Ovary (tissue), 7 donors: ENCODE measurements at regions not wholly inside any gene's neighbourhood (a gene's known extent, or its start where the extent isn't known, plus 50 kb on each side); places are given as distances from the start of the nearest gene placed in this dataset.

Experiments used
- DNase-seq, 5 donors: peaks; one replicate each; pipeline ENCODE4 v3.0.0-alpha.2; 2019 to 2020
- H3K27ac ChIP-seq, 2 donors: fragments of 200-600 bp; one replicate each; pipeline versions ENCODE4 v1.5.1 to v1.8.0; 2019 to 2022
- H3K27me3 ChIP-seq: fragments of 200-600 bp; one replicate; pipeline ENCODE4 v1.8.0; 2022
- H3K36me3 ChIP-seq: fragments of 200-600 bp; sonication (generic); one replicate; pipeline ENCODE4 v1.5.1; 2019
- H3K4me1 ChIP-seq: one replicate; pipeline ENCODE4 v1.8.1; 2013; ENCODE audit warnings: mild to moderate bottlenecking, moderate library complexity; ENCODE audit not compliant: insufficient read depth
- H3K4me3 ChIP-seq: fragments of 200-600 bp; sonication (generic); one replicate; pipeline ENCODE4 v1.5.1; 2017
- H3K9me3 ChIP-seq, 2 donors: fragments of 200-600 bp in 1 of 2; sonication (generic) in 1 of 2; one replicate each; pipeline versions ENCODE4 v1.5.1 to v1.8.1; 2013 to 2019; ENCODE audit warnings: mild to moderate bottlenecking in 1 of 2, moderate library complexity in 1 of 2
- EP300 ChIP-seq: sonication (generic); formaldehyde crosslinking; IDR thresholded peaks from one replicate; pipeline ENCODE4 v1.6.1; 2017; ENCODE audit warnings: antibody characterized with exemption
- POLR2A ChIP-seq: fragments of 450-650 bp; IDR thresholded peaks from one replicate; pipeline ENCODE4 v1.6.1; 2017; ENCODE audit warnings: antibody characterized with exemption, mild to moderate bottlenecking, moderate library complexity
- whole genome bisulfite sequencing, 3 donors: extraction: QIAGEN DNeasy Blood & Tissue Kit in 1 of 3; methylation state at CpG; one replicate each; pipeline versions ENCODE4 v1.1.5 to v1.1.7; 2013 to 2017; 5-methylcytosine and 5-hydroxymethylcytosine counted together
- intact Hi-C, 4 donors: fragments of 100-400 bp; cut with DNase I; formaldehyde crosslinking; loops; one replicate each; pipeline versions ENCODE4 v1.11.0 to v1.15.1; 2022 to 2023
- TF ChIP-seq, protein P1 (sequence below), 3 donors: fragments of 450-650 bp in 2 of 3; fragments of 200-600 bp in 1 of 3; IDR thresholded peaks; one replicate each; pipeline versions ENCODE4 v1.5.1 to v1.8.0; 2016 to 2022; ENCODE audit warnings: antibody characterized with exemption in 3 of 3, mild to moderate bottlenecking in 1 of 3
- donor health status: DM: no; HTN: no; CAD: no; lungs with moderate emphysema.
- donor health status: DM: no; HTN: no; CAD: no.
- donor health status: Bipolar disorder and iron deficiency.
- donor health status: DM: no; HTN: no; CAD: no.
- donor health status: DM: yes; HTN: yes; CAD: no.

DNA sequence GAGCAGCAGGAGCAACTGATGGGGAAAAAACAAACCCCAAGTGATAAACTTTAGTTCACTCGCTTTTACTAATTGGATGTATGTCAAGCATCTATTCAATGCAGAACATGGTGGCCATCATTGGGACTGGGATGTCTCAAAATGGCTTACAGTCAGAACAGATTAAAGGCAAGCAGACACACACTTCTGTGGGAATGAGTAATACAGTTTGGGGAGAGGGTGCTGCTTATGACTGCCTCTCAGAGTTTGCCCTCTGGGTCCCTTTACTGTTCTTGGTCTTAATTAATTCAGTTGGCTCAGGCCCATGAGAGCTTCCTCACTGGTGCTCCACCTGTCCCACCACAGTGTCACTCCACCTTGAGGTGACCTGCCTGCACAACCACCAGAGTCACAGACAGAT is 119.5 kb downstream of the TBX19 start:
- TF ChIP-seq EP300, result no peak
- TF ChIP-seq POLR2A, result no peak
- TF ChIP-seq, protein P1, sequence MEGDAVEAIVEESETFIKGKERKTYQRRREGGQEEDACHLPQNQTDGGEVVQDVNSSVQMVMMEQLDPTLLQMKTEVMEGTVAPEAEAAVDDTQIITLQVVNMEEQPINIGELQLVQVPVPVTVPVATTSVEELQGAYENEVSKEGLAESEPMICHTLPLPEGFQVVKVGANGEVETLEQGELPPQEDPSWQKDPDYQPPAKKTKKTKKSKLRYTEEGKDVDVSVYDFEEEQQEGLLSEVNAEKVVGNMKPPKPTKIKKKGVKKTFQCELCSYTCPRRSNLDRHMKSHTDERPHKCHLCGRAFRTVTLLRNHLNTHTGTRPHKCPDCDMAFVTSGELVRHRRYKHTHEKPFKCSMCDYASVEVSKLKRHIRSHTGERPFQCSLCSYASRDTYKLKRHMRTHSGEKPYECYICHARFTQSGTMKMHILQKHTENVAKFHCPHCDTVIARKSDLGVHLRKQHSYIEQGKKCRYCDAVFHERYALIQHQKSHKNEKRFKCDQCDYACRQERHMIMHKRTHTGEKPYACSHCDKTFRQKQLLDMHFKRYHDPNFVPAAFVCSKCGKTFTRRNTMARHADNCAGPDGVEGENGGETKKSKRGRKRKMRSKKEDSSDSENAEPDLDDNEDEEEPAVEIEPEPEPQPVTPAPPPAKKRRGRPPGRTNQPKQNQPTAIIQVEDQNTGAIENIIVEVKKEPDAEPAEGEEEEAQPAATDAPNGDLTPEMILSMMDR (IDR thresholded peaks at IDR 0.05), result no peak
- DNase-seq, result no peak
- H3K27me3 ChIP-seq, result no peaks in the 10 kb centered on the region
- no peaks in the 10 kb centered on the region for H3K9me3 ChIP-seq
- H3K4me1 ChIP-seq, result peaks cover 3% of the 10 kb centered on the region
- intact Hi-C loops, result no loop called here
- H3K4me3 ChIP-seq, result no peak overlapping the region
- WGBS, 3 donors, result 95 to 100% (median 97%) methylated on average over 1 of the region's 1 CpG
- no peaks in the 10 kb centered on the region for H3K36me3 ChIP-seq
- no peak overlapping the region for H3K27ac ChIP-seq

DNA sequence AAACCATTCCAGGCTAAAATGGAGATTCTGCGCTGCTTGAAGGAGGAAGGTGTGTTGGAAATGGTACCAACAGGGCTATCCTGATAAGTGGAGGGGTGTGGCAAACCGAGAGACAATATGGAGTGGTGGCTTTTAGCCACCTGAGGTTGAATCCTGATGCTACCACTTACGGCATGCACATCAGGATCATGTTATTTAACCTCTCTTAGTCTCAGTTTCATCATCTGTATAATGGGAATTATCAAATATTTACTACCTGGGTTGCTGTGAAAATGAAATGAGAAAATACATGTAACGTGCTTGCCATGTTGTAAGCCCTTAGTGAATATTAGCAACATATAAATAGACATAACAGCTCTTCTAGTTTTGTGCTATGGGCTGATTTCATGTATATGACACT is 117.1 kb downstream of the TBX19 start:
- Histone ChIP-seq H3K4me1 (peaks cover 3% of the 10 kb centered on the region), H3K4me3 (no peak overlapping the region), H3K36me3 (no peaks in the 10 kb centered on the region), H3K27me3 (no peaks in the 10 kb centered on the region), H3K27ac (no peak overlapping the region), H3K9me3 (no peaks in the 10 kb centered on the region)
- TF ChIP-seq POLR2A (no peak), EP300 (no peak)
- TF ChIP-seq, protein P1 (IDR thresholded peaks at IDR 0.05), result no peak
- no peak for DNase-seq
- 91 to 96% (median 92%) methylated on average over 4 of the region's 4 CpGs for WGBS, 3 donors
- intact Hi-C loops, result no loop called here

DNA sequence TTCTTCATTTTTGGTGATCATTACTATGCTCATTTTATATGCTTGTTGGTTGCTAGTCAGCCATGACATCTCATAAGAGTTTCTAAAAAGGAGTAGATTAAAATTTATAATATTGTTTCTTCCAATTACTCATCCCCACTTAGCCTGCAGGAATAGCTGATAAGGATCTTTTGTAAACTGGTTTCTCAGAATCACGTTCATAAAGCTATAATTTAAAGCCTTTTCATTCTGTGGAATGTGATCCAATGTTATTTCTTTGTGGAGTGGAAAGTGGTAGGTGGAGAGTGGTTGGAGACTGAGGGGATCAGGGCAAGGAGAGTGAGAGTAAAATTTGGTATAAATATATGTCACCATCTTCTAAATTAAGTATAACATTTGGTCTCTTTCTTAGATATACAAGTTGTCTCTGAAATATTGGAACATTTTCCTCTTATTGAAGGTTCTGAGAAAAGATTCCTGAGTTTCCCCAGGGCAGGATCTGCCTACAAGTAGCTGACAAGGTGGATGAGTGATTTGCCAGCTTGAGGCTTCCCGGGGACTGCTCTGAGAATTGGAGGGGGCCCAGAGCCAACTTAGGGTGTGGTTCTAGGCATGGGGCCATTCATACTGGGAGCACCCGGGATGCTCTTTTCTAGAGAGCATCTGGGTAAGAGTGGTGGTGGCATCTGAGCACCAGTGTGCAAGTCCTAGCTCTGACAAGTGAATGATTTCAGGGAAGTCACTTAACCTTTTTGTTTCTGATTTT is 116.4 kb downstream of the TBX19 start:
- H3K9me3 ChIP-seq, result no peaks in the 10 kb centered on the region
- TF ChIP-seq EP300 (no peak), POLR2A (no peak)
- TF ChIP-seq, protein P1 (IDR thresholded peaks at IDR 0.05), result no peak
- no peak overlapping the region for H3K27ac ChIP-seq
- H3K4me3 ChIP-seq, result no peak overlapping the region
- DNase-seq, result no peak
- H3K27me3 ChIP-seq, result no peaks in the 10 kb centered on the region
- intact Hi-C loops, result no loop called here
- H3K4me1 ChIP-seq, result peaks cover 3% of the 10 kb centered on the region
- 45 to 50% (median 48%) methylated on average over 3 of the region's 3 CpGs for WGBS, 3 donors
- H3K36me3 ChIP-seq, result no peaks in the 10 kb centered on the region

DNA sequence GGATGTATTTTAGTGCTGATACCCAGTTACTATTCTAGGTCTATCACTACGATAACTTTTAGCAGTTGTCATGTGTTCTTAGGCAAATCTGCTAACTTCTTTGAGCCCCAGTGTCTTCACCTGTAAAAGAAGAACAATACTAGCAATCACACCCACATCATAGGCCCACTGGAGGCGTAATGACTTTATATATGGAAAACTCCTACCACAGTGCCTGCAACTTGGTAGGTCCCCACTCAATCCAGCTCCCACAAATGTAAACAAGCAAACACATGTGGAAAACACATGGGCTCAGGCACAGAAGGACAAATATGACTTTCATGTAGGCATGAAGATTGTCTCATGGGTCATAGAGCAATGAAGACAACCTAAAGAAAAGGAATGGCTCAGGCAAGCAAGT is 115.8 kb downstream of the TBX19 start:
- no peaks in the 10 kb centered on the region for H3K4me1 ChIP-seq
- no peaks in the 10 kb centered on the region for H3K27me3 ChIP-seq
- 93 to 95% (median 94%) methylated on average over 2 of the region's 2 CpGs for WGBS, 3 donors
- H3K36me3 ChIP-seq, result no peaks in the 10 kb centered on the region
- no peaks in the 10 kb centered on the region for H3K9me3 ChIP-seq
- no peak overlapping the region for H3K27ac ChIP-seq
- H3K4me3 ChIP-seq, result no peak overlapping the region
- intact Hi-C loops, result no loop called here
- no peak for DNase-seq
- TF ChIP-seq, protein P1 (IDR thresholded peaks at IDR 0.05), result no peak
- no peak for TF ChIP-seq POLR2A
- TF ChIP-seq EP300, result no peak
